HL-60 (cell line): ENCODE measurements at regions not wholly inside any gene's neighbourhood (a gene's known extent, or its start where the extent isn't known, plus 50 kb on each side); places are given as distances from the start of the nearest gene placed in this dataset.

Experiments used
- DNase-seq, 2 experiments: peaks; one replicate each; pipeline ENCODE4 v3.0.0-alpha.2; 2010 to 2020; ENCODE audit warnings: low read depth in 1 of 2, low spot score in 1 of 2
- H3K27ac ChIP-seq: fragments of 250-450 bp; sonication (Bioruptor Pico); replicated peaks from 2 replicates; pipeline ENCODE4 v1.5.1; 2020; ENCODE audit warnings: mild to moderate bottlenecking, moderate library complexity
- H3K27me3 ChIP-seq: fragments of 250-450 bp; sonication (Bioruptor Pico); 2 replicates; pipeline ENCODE4 v1.5.1; 2021; ENCODE audit warnings: mild to moderate bottlenecking, moderate library complexity; ENCODE audit not compliant: insufficient read depth, poor library complexity, severe bottlenecking
- H3K4me3 ChIP-seq: replicated peaks from 2 replicates; pipeline ENCODE4 v1.5.1; 2011; ENCODE audit warnings: mild to moderate bottlenecking, control low read depth, low read length; ENCODE audit not compliant: insufficient read depth
- GABPA ChIP-seq: IDR thresholded peaks from 2 replicates; pipeline ENCODE4 v1.6.1; 2012; ENCODE audit warnings: low read depth
- POLR2AphosphoS5 ChIP-seq: IDR thresholded peaks from 2 replicates; pipeline ENCODE4 v1.6.1; 2012; ENCODE audit warnings: low read depth
- SPI1 ChIP-seq: IDR thresholded peaks from 2 replicates; pipeline ENCODE4 v1.6.1; 2012; ENCODE audit warnings: low read depth, mild to moderate bottlenecking, borderline replicate concordance
- TF ChIP-seq, protein P1 (sequence below): IDR thresholded peaks from 2 replicates; pipeline ENCODE4 v1.6.1; 2012; ENCODE audit warnings: low read depth; ENCODE audit not compliant: insufficient replicate concordance
- TF ChIP-seq, protein P2 (sequence below): IDR thresholded peaks from one replicate; pipeline ENCODE4 v1.5.1; 2011; ENCODE audit warnings: low read length, control low read depth, inconsistent platforms; ENCODE audit not compliant: insufficient read depth

DNA sequence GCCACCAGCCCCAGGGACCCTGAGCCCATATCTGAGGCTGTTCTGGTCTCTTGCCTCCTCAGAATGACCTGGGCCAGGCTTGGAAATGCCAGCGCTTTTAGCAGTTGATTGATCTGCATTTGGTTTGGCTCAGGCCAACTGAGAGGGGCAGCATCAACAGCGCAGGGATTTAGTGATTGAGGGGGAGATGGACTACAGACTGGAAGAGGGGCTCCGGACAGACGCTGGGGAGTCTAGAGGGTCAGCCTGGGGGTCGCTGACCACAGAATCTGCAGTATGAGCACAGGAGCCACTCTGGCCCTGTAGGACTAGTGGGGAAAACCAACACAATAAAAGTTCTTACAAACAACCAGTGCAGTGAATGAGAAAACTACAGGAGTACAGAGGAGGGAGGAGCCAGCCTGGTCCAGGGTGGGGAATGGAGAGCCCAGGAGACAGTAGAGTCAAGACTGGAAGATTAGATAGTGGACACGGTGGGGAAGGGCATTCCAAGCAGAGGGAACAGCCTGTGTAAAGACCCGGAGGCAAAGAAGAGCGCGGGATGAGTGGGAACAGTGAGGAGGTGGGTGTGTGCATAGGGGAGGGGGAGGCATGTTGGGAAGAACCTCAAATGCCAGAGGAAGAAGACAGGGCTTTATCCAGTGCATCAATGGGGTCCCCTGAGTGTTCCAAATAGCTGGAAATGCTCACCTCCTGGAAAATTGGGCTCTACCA is 128.9 kb downstream of the MRM1 start:
- no peak for TF ChIP-seq POLR2AphosphoS5
- TF ChIP-seq SPI1 = no peak
- H3K27me3 ChIP-seq = peaks cover 30% of the 10 kb centered on the region
- no peak overlapping the region for H3K27ac ChIP-seq
- no peak overlapping the region for H3K4me3 ChIP-seq
- DNase-seq = no peak

DNA sequence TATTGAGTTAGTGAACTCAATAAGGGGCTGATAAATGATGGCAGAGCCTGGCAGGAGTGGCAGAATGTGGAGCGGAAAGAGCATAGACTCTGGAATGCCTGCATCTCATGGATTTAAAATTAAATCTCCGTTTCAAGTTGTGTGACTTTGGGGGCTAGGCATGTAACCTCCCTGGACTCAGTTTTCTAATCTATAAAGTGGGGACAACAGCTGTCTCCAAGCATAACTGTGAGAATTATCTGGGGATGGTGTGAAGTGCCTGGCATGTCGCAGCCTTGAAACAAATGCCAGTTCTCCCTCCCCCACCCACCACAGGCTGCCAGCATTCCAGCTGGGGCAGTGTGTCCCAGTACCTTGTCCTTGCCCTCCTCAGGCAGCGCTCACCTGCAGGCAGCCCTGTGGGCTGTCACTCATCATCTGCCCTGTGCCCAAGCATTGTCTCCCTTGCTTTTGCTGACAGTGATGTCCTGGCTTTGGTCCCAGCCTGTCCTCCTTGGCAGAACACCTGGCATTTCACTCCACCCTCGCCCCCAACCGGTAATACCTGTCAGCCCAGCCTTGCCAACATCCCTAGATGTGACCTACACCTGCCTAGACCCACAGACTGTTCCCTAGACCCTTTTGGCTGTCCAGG is 129.6 kb downstream of the MRM1 start:
- TF ChIP-seq POLR2AphosphoS5 (no peak), SPI1 (no peak), GABPA (no peak)
- TF ChIP-seq, protein P1, sequence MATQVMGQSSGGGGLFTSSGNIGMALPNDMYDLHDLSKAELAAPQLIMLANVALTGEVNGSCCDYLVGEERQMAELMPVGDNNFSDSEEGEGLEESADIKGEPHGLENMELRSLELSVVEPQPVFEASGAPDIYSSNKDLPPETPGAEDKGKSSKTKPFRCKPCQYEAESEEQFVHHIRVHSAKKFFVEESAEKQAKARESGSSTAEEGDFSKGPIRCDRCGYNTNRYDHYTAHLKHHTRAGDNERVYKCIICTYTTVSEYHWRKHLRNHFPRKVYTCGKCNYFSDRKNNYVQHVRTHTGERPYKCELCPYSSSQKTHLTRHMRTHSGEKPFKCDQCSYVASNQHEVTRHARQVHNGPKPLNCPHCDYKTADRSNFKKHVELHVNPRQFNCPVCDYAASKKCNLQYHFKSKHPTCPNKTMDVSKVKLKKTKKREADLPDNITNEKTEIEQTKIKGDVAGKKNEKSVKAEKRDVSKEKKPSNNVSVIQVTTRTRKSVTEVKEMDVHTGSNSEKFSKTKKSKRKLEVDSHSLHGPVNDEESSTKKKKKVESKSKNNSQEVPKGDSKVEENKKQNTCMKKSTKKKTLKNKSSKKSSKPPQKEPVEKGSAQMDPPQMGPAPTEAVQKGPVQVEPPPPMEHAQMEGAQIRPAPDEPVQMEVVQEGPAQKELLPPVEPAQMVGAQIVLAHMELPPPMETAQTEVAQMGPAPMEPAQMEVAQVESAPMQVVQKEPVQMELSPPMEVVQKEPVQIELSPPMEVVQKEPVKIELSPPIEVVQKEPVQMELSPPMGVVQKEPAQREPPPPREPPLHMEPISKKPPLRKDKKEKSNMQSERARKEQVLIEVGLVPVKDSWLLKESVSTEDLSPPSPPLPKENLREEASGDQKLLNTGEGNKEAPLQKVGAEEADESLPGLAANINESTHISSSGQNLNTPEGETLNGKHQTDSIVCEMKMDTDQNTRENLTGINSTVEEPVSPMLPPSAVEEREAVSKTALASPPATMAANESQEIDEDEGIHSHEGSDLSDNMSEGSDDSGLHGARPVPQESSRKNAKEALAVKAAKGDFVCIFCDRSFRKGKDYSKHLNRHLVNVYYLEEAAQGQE = no peak
- TF ChIP-seq, protein P2, sequence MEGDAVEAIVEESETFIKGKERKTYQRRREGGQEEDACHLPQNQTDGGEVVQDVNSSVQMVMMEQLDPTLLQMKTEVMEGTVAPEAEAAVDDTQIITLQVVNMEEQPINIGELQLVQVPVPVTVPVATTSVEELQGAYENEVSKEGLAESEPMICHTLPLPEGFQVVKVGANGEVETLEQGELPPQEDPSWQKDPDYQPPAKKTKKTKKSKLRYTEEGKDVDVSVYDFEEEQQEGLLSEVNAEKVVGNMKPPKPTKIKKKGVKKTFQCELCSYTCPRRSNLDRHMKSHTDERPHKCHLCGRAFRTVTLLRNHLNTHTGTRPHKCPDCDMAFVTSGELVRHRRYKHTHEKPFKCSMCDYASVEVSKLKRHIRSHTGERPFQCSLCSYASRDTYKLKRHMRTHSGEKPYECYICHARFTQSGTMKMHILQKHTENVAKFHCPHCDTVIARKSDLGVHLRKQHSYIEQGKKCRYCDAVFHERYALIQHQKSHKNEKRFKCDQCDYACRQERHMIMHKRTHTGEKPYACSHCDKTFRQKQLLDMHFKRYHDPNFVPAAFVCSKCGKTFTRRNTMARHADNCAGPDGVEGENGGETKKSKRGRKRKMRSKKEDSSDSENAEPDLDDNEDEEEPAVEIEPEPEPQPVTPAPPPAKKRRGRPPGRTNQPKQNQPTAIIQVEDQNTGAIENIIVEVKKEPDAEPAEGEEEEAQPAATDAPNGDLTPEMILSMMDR = no peak
- DNase-seq = no peak
- Histone ChIP-seq H3K27ac (no peak overlapping the region), H3K27me3 (peaks cover 30% of the 10 kb centered on the region), H3K4me3 (no peak overlapping the region)

DNA sequence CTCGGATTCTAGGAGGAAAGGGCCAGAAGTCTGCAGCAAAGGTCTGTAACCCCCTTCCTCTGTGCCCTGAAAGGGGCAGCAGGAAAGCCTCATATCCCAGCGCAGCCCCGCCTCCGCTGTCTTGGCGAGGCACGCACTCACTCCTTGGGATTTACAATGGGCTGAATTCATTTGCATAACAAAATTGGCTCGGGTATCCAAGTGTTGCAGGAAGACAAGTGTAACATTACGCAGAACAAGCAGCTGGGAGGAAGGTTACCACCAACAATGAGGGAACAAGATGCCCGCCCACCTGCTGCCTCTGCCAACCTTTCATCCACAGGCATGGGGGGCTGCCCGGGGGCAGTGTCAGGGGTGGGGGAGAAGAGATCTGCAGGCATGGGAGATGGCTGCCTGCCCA is 130.4 kb downstream of the MRM1 start:
- no peak for TF ChIP-seq SPI1
- TF ChIP-seq, protein P1 = no peak
- TF ChIP-seq, protein P2 = no peak
- no peak for TF ChIP-seq POLR2AphosphoS5
- no peak for TF ChIP-seq GABPA
- peaks cover 23% of the 10 kb centered on the region for H3K27me3 ChIP-seq
- H3K27ac ChIP-seq = no peak overlapping the region
- no peak overlapping the region for H3K4me3 ChIP-seq
- DNase-seq = no peak

DNA sequence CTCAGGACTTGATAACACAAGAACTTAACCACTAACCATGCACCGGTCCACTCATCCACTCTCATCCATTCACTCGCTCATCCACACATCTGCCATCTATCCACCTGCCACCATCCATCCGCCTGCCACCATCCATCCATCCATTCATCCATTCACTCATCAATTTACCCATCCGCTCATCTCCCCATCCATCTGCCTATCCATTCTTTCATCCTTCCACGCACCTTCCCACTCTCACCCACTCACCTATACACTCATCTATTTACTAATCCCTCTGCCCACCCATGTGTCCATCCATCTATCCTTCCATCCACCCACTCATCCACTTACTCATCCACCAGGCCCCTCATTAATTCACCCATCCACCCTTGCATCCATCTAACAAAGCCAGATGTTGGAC is 131.0 kb downstream of the MRM1 start:
- Histone ChIP-seq H3K4me3 (no peak overlapping the region), H3K27me3 (peaks cover 18% of the 10 kb centered on the region), H3K27ac (no peak overlapping the region)
- TF ChIP-seq, protein P1 = no peak
- TF ChIP-seq SPI1 = no peak
- TF ChIP-seq POLR2AphosphoS5 = no peak
- no peak for DNase-seq
